MM.1S (cell line): ENCODE measurements at regions not wholly inside any gene's neighbourhood (a gene's known extent, or its start where the extent isn't known, plus 50 kb on each side); places are given as distances from the start of the nearest gene placed in this dataset.

ENCODE experiments used
- DNase-seq: peaks from one replicate; pipeline ENCODE4 v3.0.0-alpha.2; 2015
- H2AFZ ChIP-seq: fragments of 300-600 bp; sonication (generic); 2 replicates; pipeline ENCODE4 v1.6.0; 2016; ENCODE audit warnings: antibody characterized with exemption, low read length
- H3F3A ChIP-seq: fragments of 300-600 bp; sonication (generic); 2 replicates; pipeline ENCODE4 v1.6.1; 2016; ENCODE audit warnings: mild to moderate bottlenecking, antibody characterized with exemption, low read length, moderate library complexity, mixed read lengths; ENCODE audit not compliant: insufficient read depth
- H3K27ac ChIP-seq: fragments of 300-600 bp; sonication (generic); 2 replicates; pipeline ENCODE4 v1.5.1; 2016; ENCODE audit warnings: mild to moderate bottlenecking, low read length
- H3K27me3 ChIP-seq: fragments of 300-600 bp; sonication (generic); replicated peaks from 2 replicates; pipeline ENCODE4 v1.6.0; 2016; ENCODE audit warnings: low read length; ENCODE audit not compliant: insufficient read depth
- H3K36me3 ChIP-seq: fragments of 300-600 bp; sonication (generic); replicated peaks from 2 replicates; pipeline ENCODE4 v1.6.1; 2016; ENCODE audit warnings: mild to moderate bottlenecking, low read length, mixed read lengths; ENCODE audit not compliant: insufficient read depth
- H3K4me1 ChIP-seq: fragments of 300-600 bp; sonication (generic); 2 replicates; pipeline ENCODE4 v1.6.1; 2016; ENCODE audit warnings: low read length, mixed read lengths
- H3K4me2 ChIP-seq: fragments of 300-600 bp; sonication (generic); 2 replicates; pipeline ENCODE4 v1.6.0; 2016; ENCODE audit warnings: low read depth, low read length
- H3K4me3 ChIP-seq: fragments of 300-600 bp; sonication (generic); 2 replicates; pipeline ENCODE4 v1.5.1; 2016; ENCODE audit warnings: low read length, mixed read lengths
- H3K79me2 ChIP-seq: fragments of 300-600 bp; sonication (generic); 2 replicates; pipeline ENCODE4 v1.6.1; 2016; ENCODE audit warnings: mixed run types, low read length, mixed read lengths
- H3K9ac ChIP-seq: fragments of 300-600 bp; sonication (generic); 2 replicates; pipeline ENCODE4 v1.6.1; 2016; ENCODE audit warnings: low read length, mixed read lengths
- H3K9me2 ChIP-seq: fragments of 300-600 bp; sonication (generic); replicated peaks from 2 replicates; pipeline ENCODE4 v1.6.1; 2016; ENCODE audit warnings: mild to moderate bottlenecking, low read length, mixed read lengths; ENCODE audit not compliant: insufficient read depth
- H3K9me3 ChIP-seq: fragments of 300-600 bp; sonication (generic); replicated peaks from 2 replicates; pipeline ENCODE4 v1.6.1; 2016; ENCODE audit warnings: mild to moderate bottlenecking, low read length, mixed read lengths; ENCODE audit not compliant: insufficient read depth
- H4K20me1 ChIP-seq: fragments of 300-600 bp; sonication (generic); 2 replicates; pipeline ENCODE4 v1.6.1; 2016; ENCODE audit warnings: mild to moderate bottlenecking, low read length, moderate library complexity, mixed read lengths; ENCODE audit not compliant: insufficient read depth
- CTCF ChIP-seq: fragments of 300-600 bp; sonication (generic); IDR thresholded peaks from 2 replicates; pipeline ENCODE4 v1.5.1; 2016; ENCODE audit warnings: antibody characterized with exemption, low read length, mixed read lengths
- EZH2 ChIP-seq: fragments of 300-600 bp; sonication (generic); optimal IDR thresholded peaks from 2 replicates; pipeline ENCODE3; 2017; ENCODE audit warnings: low read depth, mild to moderate bottlenecking, antibody characterized with exemption, low read length, mixed read lengths
- EZH2phosphoT487 ChIP-seq: fragments of 300-600 bp; sonication (generic); IDR thresholded peaks from 2 replicates; pipeline ENCODE4 v1.6.1; 2018; ENCODE audit warnings: antibody characterized with exemption, low read length

GRCh38 chr11:109130910-109131309, 291.1 kb upstream of the C11orf87 start:
- Histone ChIP-seq H3F3A (no peaks in the 10 kb centered on the region), H3K9me2 (no peaks in the 10 kb centered on the region), H4K20me1 (no peaks in the 10 kb centered on the region), H3K4me1 (no peaks in the 10 kb centered on the region), H2AFZ (no peak overlapping the region), H3K27ac (no peak overlapping the region), H3K9ac (no peak overlapping the region), H3K4me2 (no peak overlapping the region), H3K9me3 (no peaks in the 10 kb centered on the region), H3K4me3 (no peak overlapping the region), H3K27me3 (no peaks in the 10 kb centered on the region), H3K36me3 (no peaks in the 10 kb centered on the region), H3K79me2 (no peaks in the 10 kb centered on the region)
- DNase-seq, result no peak
- TF ChIP-seq EZH2, result no peak
- TF ChIP-seq EZH2phosphoT487, result no peak
- TF ChIP-seq CTCF, result no peak

GRCh38 chr11:109132539-109132938, 289.5 kb upstream of the C11orf87 start:
- no peak for TF ChIP-seq EZH2phosphoT487
- no peak for TF ChIP-seq EZH2
- TF ChIP-seq CTCF, result no peak
- no peak overlapping the region for H3K9ac ChIP-seq

GRCh38 chr11:109133159-109133558, 288.8 kb upstream of the C11orf87 start:
- Histone ChIP-seq H2AFZ (no peak overlapping the region), H3K4me2 (no peak overlapping the region), H4K20me1 (no peaks in the 10 kb centered on the region), H3K27me3 (no peaks in the 10 kb centered on the region), H3K9me2 (no peaks in the 10 kb centered on the region), H3K36me3 (no peaks in the 10 kb centered on the region), H3F3A (no peaks in the 10 kb centered on the region), H3K4me3 (no peak overlapping the region), H3K79me2 (no peaks in the 10 kb centered on the region), H3K9me3 (no peaks in the 10 kb centered on the region), H3K9ac (no peak overlapping the region), H3K4me1 (no peaks in the 10 kb centered on the region), H3K27ac (no peak overlapping the region)
- TF ChIP-seq EZH2 (no peak), CTCF (no peak), EZH2phosphoT487 (no peak)
- DNase-seq, result no peak

More at GRCh38 chr11:109132539-109132938, 289.5 kb upstream of the C11orf87 start:
- no peak overlapping the region for H2AFZ ChIP-seq
- H3K27me3 ChIP-seq, result no peaks in the 10 kb centered on the region
- H3K79me2 ChIP-seq, result no peaks in the 10 kb centered on the region
- no peaks in the 10 kb centered on the region for H3F3A ChIP-seq
- H3K4me2 ChIP-seq, result no peak overlapping the region
- H3K9me3 ChIP-seq, result no peaks in the 10 kb centered on the region
- no peaks in the 10 kb centered on the region for H3K4me1 ChIP-seq
- H3K9me2 ChIP-seq, result no peaks in the 10 kb centered on the region
- H4K20me1 ChIP-seq, result no peaks in the 10 kb centered on the region
- no peak for DNase-seq
- H3K4me3 ChIP-seq, result no peak overlapping the region
- no peak overlapping the region for H3K27ac ChIP-seq
- no peaks in the 10 kb centered on the region for H3K36me3 ChIP-seq
